ENCODE measurements at regions not wholly inside any gene's neighbourhood (a gene's known extent, or its start where the extent isn't known, plus 50 kb on each side); places are given as distances from the start of the nearest gene placed in this dataset.

- DNase-seq (ENCODE audit: low read depth in 2 of 2), result no peak
Measured at GRCh38 chr3:59545374-59545773, 495.5 kb upstream of the CFAP20DC start.

DNA sequence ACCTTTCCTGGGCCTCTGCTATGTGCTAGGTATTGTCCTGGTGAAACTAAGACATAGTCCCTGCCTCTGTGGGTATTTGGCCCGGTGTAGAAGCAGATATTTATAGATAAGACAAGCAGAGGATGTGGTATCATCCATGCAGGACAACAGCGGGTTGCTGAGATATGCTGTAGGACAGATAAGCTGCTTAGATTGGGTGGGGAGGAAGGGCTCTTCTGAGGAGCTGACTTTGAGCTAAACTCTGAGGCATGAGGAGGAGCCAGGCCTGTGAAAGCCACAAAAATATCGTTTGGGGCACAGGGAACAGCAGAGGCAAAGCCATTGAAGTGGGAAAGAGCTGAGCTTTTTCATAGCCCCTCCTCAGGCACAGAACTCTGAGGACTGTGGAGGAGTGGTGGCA lies 492.5 kb upstream of the CFAP20DC start:
- no peak for DNase-seq (ENCODE audit: low read depth in 2 of 2)

- no peak for DNase-seq (ENCODE audit: low read depth in 2 of 2)
Measured at GRCh38 chr3:59540696-59541095, 490.9 kb upstream of the CFAP20DC start.

DNA sequence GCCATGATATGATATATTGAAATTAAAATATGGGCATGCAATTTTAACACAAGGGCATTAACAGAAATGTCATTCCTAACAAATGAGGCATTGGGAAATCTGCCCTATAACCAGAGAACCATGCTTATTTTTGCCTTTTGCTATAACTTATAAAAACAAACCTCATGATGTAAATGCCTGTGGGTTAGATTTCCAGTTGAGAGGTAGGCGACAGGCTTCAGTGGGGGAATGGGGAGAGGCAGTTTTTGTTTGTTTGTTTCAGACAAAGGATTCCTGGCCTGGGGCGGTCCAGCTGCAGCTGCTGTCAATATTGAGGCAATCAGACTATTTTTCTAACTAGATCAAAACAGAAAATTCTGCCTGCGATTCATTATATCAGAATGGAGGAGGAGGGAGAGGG lies 490.4 kb upstream of the CFAP20DC start:
- no peak for DNase-seq (ENCODE audit: low read depth in 2 of 2)

DNA sequence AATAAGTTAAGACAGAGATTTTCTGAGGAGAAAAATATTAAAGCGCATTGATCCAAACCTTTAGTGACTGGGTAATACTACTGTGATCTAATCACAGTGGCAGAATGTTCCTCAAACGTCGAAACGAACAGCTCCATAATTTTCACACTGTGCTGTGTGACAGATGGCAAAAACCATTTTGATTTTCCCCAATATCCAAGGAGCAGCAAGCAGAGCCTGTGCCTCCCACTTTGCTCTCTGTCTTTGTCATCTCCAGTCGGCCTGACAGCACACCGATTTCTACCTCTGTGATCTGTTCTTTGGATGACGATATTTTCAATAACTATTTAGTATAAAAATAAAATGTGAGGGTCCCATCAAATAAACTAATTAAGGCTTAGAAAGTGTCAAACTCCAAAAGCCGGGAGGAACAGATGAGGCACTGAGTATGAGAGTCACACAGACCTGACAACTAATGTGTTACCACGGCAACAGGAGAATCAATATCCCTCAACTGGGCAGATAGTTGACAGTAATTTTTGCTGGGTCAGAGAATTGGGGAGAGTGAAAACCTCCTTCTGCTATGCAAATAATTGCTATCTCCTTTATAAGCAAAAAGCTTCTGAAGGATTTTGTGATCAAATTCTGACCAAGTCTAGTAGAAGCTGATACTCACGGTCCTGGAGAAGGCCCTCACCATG lies 489.1 kb upstream of the CFAP20DC start:
- no peak for DNase-seq (ENCODE audit: low read depth in 2 of 2)

GRCh38 chr3:59535791-59536221 lies 486.0 kb upstream of the CFAP20DC start:
- DNase-seq (ENCODE audit: low read depth in 2 of 2), result no peak

DNA sequence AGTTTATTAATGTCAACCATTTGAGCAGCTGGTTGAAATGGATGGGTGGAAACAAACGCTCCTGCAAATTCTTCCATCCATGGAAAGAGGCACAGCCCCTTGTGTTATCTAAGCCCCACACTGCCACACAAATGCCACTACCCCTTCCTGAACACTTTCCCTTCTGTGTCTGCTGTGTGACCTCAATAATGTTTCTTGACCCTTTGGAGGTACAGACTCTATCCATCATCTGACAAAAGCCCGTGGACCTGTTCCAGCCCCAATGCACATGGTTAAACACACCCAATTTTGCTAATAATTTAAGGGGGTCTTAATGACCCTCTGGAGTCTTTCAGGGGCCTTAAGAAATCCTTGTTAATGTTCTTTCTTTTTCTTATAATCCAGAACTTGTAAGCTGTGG lies 482.2 kb upstream of the CFAP20DC start:
- no peak for DNase-seq (ENCODE audit: low read depth in 2 of 2)

DNA sequence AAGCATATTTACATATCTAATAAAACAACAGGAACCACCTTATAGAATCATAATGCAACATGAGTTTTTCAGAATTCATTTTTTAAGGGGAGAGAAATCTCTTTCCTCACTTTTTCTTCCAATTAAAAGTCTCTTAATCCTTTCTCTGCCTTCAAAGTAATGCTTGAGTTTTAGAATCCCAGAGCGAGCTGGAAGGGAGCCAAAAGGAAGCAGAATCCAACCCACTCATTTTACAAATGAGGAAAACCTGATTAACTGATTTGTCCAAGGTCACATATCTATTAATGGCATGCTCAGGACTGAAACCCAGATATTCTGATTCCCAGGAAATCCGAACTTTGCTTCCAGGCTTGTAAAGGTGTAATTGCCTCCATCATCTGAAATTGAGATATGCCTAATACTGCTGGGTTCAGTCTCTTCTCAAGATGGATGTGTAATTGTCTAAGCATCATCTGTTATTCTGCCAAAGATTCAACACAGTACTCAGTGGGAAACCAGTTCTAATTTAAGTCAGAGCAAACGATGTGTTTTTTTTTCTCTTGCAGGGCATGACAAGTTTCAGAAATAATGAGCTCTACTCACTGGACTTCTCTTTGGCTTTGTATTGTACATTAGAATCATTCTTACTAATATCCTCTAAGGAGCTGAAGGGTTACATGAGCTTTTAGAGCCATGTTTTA lies 481.4 kb upstream of the CFAP20DC start:
- no peak for DNase-seq (ENCODE audit: low read depth in 2 of 2)

GRCh38 chr3:59528251-59528650 lies 478.4 kb upstream of the CFAP20DC start:
- no peak for DNase-seq (ENCODE audit: low read depth in 2 of 2)

DNA sequence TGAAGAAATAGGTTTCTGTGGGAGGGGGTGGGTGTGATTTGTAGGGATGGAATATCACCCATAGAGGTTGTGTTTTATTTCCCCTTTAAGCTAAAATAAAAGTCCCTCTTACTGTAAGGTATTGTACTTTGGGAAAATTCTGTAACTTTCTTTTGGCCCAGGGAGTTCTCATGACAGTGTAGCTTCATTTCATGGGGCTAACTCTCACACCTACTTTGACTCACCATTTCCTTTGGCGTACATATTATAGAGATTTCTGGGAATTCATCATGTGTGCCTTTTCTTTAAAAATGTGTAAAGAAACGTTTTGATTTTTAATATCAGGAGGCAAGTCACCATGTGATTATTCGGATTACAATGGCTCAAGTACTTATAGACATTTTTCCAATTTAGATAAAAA lies 477.7 kb upstream of the CFAP20DC start:
- DNase-seq (ENCODE audit: low read depth in 2 of 2), result no peak

DNA sequence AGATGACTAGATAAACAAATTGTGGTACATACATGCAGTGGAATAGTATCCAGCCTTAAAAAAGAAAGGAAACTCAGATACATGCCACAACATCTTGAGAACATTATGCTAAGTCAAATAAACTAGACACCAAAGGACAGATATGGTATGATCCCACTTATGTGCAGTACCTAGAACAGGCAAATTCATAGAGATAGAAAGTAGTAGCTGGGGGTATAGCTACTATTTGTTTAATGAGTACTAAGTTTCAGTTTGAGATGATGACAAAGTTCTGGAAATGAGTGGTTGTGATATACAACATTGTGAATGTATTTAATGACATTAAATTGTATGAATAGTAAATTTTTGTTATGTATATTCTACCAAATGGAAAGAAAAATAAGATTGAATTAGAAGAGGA lies 477.2 kb upstream of the CFAP20DC start:
- DNase-seq (ENCODE audit: low read depth in 2 of 2), result no peak

GRCh38 chr3:59522550-59522949 lies 472.7 kb upstream of the CFAP20DC start:
- no peak for DNase-seq (ENCODE audit: low read depth in 2 of 2)

DNA sequence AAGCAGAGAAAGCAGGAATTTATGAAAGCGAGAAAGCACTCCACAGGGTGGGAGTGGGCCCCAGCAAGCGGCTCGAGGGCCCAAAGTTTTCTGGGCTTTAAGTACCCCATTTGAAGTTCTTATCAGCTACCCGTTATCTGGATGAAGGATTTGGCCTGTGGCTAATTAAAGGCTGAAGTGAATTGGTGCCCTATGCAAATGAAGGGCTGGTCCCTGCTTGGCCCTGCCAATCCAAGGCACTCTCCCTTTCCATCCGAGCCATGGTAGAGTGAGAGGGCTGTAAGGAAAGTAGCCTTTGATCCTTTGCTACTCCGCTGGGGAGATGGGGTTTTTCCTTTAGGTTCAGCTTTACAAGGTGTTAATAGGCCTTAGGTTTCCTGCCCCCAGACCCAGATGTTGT lies 469.3 kb upstream of the CFAP20DC start:
- DNase-seq (ENCODE audit: low read depth in 2 of 2), result no peak

DNA sequence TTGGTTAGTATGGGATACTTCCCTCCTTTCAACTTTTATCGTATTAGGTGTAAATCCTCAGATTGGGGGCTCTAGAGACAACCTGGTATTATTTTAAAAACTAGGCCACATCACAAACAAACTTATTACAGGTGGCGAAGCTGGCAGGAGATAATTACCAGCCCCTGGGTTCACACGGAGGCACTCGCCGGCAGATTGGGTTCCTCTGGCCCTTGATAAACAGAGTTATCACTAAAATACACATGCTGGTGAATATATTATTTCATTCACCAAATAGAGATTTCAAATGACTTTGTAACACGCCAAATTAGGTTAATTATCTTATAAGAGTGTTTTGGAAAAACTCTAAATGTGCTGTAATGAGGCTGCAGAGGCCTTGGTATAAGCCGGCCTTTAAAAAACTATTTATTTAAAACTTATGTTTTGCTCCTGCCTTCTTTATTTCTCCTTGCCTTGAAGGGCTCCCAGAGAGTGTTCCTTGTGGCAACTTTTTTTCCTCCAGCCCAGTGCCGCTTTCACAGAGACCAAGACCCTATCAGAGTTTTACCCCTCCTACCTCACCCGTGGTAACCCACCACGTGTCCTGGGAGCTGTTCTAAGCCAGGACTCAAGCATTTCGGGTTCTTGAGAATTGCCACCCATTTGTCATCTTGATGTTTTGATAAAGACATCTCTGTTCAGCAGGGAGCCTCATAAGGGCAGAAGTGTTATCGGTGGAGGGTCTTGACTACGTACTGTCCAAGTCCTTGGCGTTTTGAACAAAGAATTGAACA lies 468.6 kb upstream of the CFAP20DC start:
- no peak for DNase-seq (ENCODE audit: low read depth in 2 of 2)

DNA sequence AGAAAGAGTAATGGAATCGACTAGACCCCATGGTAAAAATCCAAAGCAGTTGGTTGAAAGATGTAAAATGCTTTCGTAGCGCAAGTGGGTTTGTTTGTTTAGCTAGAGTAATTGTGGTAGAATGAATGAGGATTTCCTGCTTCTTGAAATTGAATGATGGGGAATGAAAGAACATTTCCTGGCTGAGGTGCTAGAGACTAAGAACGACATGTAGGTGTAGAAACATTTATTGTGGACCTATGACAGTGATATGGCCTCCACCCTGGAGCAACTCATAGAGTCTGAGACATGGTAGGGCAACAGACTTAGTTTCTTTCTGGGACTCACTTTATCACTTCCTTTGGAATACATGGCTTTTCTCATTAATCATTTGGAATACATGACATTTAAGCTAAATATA lies 467.6 kb upstream of the CFAP20DC start:
- no peak for DNase-seq (ENCODE audit: low read depth in 2 of 2)

GRCh38 chr3:59515966-59516365 lies 466.1 kb upstream of the CFAP20DC start:
- DNase-seq (ENCODE audit: low read depth in 2 of 2), result no peak

- no peak for DNase-seq (ENCODE audit: low read depth in 2 of 2)
Measured at GRCh38 chr3:59514865-59515482, 465.1 kb upstream of the CFAP20DC start.

DNA sequence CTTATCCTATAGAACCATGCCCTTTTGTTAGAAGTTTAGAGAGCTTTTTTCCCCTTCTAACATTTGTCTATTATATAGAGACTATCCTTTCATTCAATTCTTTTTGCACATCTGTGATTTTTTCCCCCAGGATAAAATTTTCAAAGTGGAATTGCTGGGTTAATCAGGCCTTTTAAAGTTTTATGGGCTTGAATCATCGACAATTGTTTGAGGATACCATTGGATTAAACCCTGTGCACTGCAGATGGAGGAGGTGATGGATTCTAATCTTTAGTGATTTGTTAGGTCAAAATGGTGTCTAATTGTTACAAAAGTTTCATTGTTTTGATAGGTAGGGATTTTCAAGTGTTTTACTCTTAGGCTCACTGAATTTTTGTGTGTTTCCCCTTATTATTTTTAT lies 463.7 kb upstream of the CFAP20DC start:
- DNase-seq (ENCODE audit: low read depth in 2 of 2), result no peak

DNA sequence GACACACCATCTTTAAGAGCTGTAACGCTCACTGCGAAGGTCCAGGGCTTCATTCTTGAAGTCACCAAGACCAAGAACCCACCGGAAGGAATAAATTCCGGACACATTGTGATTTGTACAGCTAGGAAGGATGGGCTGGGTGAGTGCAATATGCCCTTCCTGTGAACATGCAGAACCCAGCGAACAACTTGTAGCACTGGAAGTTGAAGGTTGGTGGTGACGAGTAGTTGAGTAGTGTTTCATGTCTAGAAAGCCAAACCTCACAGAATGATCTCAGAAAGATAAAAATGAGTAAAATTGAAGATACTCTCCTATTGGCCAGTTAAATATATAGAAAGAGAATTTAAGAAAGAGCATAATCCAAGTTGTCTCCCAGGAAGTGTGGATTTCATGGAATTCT lies 462.2 kb upstream of the CFAP20DC start:
- DNase-seq (ENCODE audit: low read depth in 2 of 2), result no peak

- DNase-seq (ENCODE audit: low read depth in 2 of 2), result no peak
Measured at GRCh38 chr3:59510576-59510975, 460.8 kb upstream of the CFAP20DC start.

GRCh38 chr3:59508273-59508672 lies 458.4 kb upstream of the CFAP20DC start:
- DNase-seq (ENCODE audit: low read depth in 2 of 2), result no peak

- DNase-seq (ENCODE audit: low read depth in 2 of 2), result no peak
Measured at GRCh38 chr3:59506191-59506590, 456.4 kb upstream of the CFAP20DC start.

GRCh38 chr3:59503441-59503840 lies 453.6 kb upstream of the CFAP20DC start:
- no peak for DNase-seq (ENCODE audit: low read depth in 2 of 2)
